T-helper 1 cell treated with Interleukin-12 subunit alpha and Interleukin-12 subunit beta and Interleukin-4 antibody, amounts not matched to agents 30 μg/mL and 1 μg/mL, for 36 hours (primary cell): ENCODE measurements at regions not wholly inside any gene's neighbourhood (a gene's known extent, or its start where the extent isn't known, plus 50 kb on each side); places are given as distances from the start of the nearest gene placed in this dataset.

Experiments used
- H3K27ac Mint-ChIP-seq: one replicate; pipeline ENCODE4 v1.8.0; 2021; ENCODE audit warnings: mild to moderate bottlenecking, mixed read lengths
- H3K27me3 Mint-ChIP-seq: one replicate; pipeline ENCODE4 v1.8.0; 2021; ENCODE audit warnings: low read depth, mixed read lengths
- H3K36me3 Mint-ChIP-seq: one replicate; pipeline ENCODE4 v1.8.0; 2021; ENCODE audit warnings: low read depth, mixed read lengths
- H3K4me1 Mint-ChIP-seq: one replicate; pipeline ENCODE4 v1.8.0; 2021; ENCODE audit warnings: low read depth, mixed read lengths
- H3K4me3 Mint-ChIP-seq: one replicate; pipeline ENCODE4 v1.8.0; 2021; ENCODE audit warnings: mild to moderate bottlenecking, moderate library complexity, mixed read lengths
- H3K9me3 Mint-ChIP-seq: one replicate; pipeline ENCODE4 v1.8.0; 2021; ENCODE audit warnings: mixed read lengths

DNA sequence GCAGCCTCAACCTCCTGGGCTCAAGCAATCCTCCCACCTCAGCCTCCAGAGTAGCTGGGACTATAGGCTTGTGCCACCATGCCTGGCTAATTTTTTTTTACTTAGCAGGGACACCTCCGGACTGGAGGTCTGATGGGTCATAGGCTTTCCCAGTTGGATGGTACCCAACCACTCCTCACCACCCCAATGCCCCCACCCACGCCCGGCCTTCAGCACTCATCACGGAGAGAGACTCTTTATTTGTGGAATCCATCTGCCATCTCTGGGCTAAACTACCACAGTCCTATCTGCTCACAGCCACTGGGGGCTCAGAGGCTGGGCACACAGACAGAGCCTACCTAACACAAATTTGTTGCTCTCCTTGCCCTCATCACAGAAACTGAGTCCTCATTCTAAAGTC lies 58.3 kb upstream of the STXBP1 start:
- peak overlapping the region; percentile 84 for H3K27ac Mint-ChIP-seq

GRCh38 chr9:127554966-127555839 lies 56.9 kb upstream of the STXBP1 start:
- H3K27me3 Mint-ChIP-seq, result no peaks in the 10 kb centered on the region
- H3K4me1 Mint-ChIP-seq, result peaks cover 53% of the 10 kb centered on the region
- H3K4me3 Mint-ChIP-seq, result peak overlapping the region; percentile 66
- H3K9me3 Mint-ChIP-seq, result no peaks in the 10 kb centered on the region
- H3K36me3 Mint-ChIP-seq, result peaks cover 16% of the 10 kb centered on the region
- H3K27ac Mint-ChIP-seq, result peak overlapping the region; percentile 86

More for the DNA sequence above, 58.3 kb upstream of the STXBP1 start:
- no peaks in the 10 kb centered on the region for H3K27me3 Mint-ChIP-seq
- H3K4me1 Mint-ChIP-seq, result peaks cover 51% of the 10 kb centered on the region
- no peaks in the 10 kb centered on the region for H3K9me3 Mint-ChIP-seq
- peaks cover 15% of the 10 kb centered on the region for H3K36me3 Mint-ChIP-seq
- no peak overlapping the region for H3K4me3 Mint-ChIP-seq

GRCh38 chr9:127555840-127556820 lies 55.9 kb upstream of the STXBP1 start:
- H3K27me3 Mint-ChIP-seq, result no peaks in the 10 kb centered on the region
- peak overlapping the region; percentile 86 for H3K27ac Mint-ChIP-seq
- H3K9me3 Mint-ChIP-seq, result no peaks in the 10 kb centered on the region
- H3K4me3 Mint-ChIP-seq, result peak overlapping the region; percentile 66
- peaks cover 20% of the 10 kb centered on the region for H3K36me3 Mint-ChIP-seq
- H3K4me1 Mint-ChIP-seq, result peaks cover 58% of the 10 kb centered on the region

DNA sequence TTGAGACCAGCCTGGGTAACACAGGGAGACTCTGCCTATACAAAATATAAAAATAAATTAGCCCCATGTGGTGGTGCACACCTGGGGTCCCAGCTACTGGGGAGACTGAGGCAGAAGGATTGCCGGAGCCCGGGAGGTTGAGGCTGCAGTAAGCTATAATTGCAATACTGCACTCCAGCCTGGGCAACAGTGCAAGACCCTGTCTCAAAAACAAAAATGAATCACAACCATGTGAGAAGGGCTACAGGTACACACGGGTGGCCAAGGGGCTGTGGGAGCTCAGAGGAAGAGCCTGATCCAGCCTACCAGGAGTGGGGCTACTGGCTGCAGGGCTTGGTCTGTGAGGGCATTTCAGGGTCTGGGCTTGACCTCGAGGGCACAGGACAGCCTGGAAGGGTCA lies 55.2 kb upstream of the STXBP1 start:
- Mint-ChIP-seq H3K27ac (peak overlapping the region; percentile 86), H3K9me3 (no peaks in the 10 kb centered on the region), H3K4me1 (peaks cover 66% of the 10 kb centered on the region), H3K4me3 (peak overlapping the region; percentile 51), H3K36me3 (peaks cover 25% of the 10 kb centered on the region), H3K27me3 (no peaks in the 10 kb centered on the region)

GRCh38 chr9:127557466-127557869 lies 54.6 kb upstream of the STXBP1 start:
- H3K4me3 Mint-ChIP-seq, result peak overlapping the region; percentile 51
- H3K36me3 Mint-ChIP-seq, result peaks cover 27% of the 10 kb centered on the region

GRCh38 chr9:127557998-127558546 lies 54.0 kb upstream of the STXBP1 start:
- no peaks in the 10 kb centered on the region for H3K27me3 Mint-ChIP-seq
- peaks cover 31% of the 10 kb centered on the region for H3K36me3 Mint-ChIP-seq
- peaks cover 72% of the 10 kb centered on the region for H3K4me1 Mint-ChIP-seq
- peak overlapping the region; percentile 1 for H3K4me3 Mint-ChIP-seq
- no peaks in the 10 kb centered on the region for H3K9me3 Mint-ChIP-seq
- peak overlapping the region; percentile 84 for H3K27ac Mint-ChIP-seq

More at GRCh38 chr9:127557466-127557869, 54.6 kb upstream of the STXBP1 start:
- Mint-ChIP-seq H3K4me1 (peaks cover 69% of the 10 kb centered on the region), H3K27ac (peak overlapping the region; percentile 81), H3K27me3 (no peaks in the 10 kb centered on the region), H3K9me3 (no peaks in the 10 kb centered on the region)

GRCh38 chr9:127558581-127559246 lies 53.4 kb upstream of the STXBP1 start:
- peaks cover 72% of the 10 kb centered on the region for H3K4me1 Mint-ChIP-seq
- no peaks in the 10 kb centered on the region for H3K27me3 Mint-ChIP-seq
- H3K27ac Mint-ChIP-seq, result peak overlapping the region; percentile 84
- peaks cover 31% of the 10 kb centered on the region for H3K36me3 Mint-ChIP-seq
- H3K9me3 Mint-ChIP-seq, result no peaks in the 10 kb centered on the region
- H3K4me3 Mint-ChIP-seq, result peak overlapping the region; percentile 40

GRCh38 chr9:127559247-127559680 lies 52.8 kb upstream of the STXBP1 start:
- H3K27me3 Mint-ChIP-seq, result no peaks in the 10 kb centered on the region
- peak overlapping the region; percentile 84 for H3K27ac Mint-ChIP-seq
- no peak overlapping the region for H3K4me3 Mint-ChIP-seq
- peaks cover 69% of the 10 kb centered on the region for H3K4me1 Mint-ChIP-seq
- H3K36me3 Mint-ChIP-seq, result peaks cover 30% of the 10 kb centered on the region
- H3K9me3 Mint-ChIP-seq, result no peaks in the 10 kb centered on the region

DNA sequence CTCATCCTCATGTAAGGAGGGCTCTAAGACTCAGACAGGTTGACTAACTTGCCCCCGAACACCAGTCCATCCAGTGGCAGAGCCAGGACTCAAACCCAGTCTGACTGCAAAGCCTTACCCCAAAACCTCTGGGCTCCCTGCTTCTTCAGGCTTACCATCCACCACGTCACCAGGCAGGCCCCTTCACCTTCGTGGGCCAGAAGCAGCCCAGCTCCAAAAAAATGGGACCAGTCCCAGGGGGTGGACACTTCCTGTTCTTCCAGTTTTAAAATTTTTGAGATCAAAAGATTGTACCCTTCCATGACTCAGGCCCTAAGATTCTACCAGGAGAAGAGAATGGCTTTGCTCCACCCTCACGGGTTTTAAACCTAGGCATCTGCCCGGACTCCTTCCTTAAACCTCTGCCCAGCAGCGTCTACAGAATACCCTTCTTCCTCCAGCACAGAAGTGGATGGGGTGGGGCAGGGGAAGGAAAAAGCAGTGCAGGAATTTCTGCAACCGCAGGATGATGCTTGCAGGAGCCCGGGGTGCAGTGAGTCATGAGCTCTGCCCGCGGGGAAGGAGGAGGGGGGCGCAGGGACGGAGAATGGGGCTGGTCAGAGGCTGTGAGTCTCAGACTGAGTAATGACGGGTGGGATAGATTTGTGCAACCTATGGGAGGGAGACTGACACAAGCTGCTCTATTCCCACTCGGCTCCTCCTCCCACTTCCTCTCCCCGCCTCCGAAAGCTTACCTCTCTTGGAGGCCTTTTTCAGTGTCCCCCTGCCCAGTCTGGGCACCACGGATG lies 50.4 kb upstream of the STXBP1 start:
- Mint-ChIP-seq H3K36me3 (peaks cover 23% of the 10 kb centered on the region), H3K27me3 (no peaks in the 10 kb centered on the region), H3K9me3 (no peaks in the 10 kb centered on the region), H3K4me1 (peaks cover 51% of the 10 kb centered on the region), H3K27ac (peak overlapping the region; percentile 56), H3K4me3 (peak overlapping the region; percentile 16)
